Endothelial cell (in vitro differentiated cells): ENCODE measurements at regions not wholly inside any gene's neighbourhood (a gene's known extent, or its start where the extent isn't known, plus 50 kb on each side); places are given as distances from the start of the nearest gene placed in this dataset.

Experiments used
- DNase-seq: peaks from one replicate; pipeline ENCODE4 v3.0.0; 2021; ENCODE audit warnings: low spot score
- H3K27ac Mint-ChIP-seq: one replicate; pipeline ENCODE4 v1.8.0; 2021; ENCODE audit warnings: mixed read lengths, inconsistent platforms; ENCODE audit not compliant: unreplicated experiment
- H3K27me3 Mint-ChIP-seq: one replicate; pipeline ENCODE4 v1.8.0; 2021; ENCODE audit warnings: mild to moderate bottlenecking, moderate library complexity, mixed read lengths, inconsistent platforms; ENCODE audit not compliant: unreplicated experiment
- H3K36me3 Mint-ChIP-seq: one replicate; pipeline ENCODE4 v1.8.0; 2021; ENCODE audit warnings: mild to moderate bottlenecking, low read depth, mixed read lengths, inconsistent platforms; ENCODE audit not compliant: unreplicated experiment
- H3K4me1 Mint-ChIP-seq: one replicate; pipeline ENCODE4 v1.8.0; 2021; ENCODE audit warnings: mild to moderate bottlenecking, mixed read lengths, inconsistent platforms; ENCODE audit not compliant: unreplicated experiment
- H3K4me3 Mint-ChIP-seq: one replicate; pipeline ENCODE4 v1.8.0; 2021; ENCODE audit warnings: mild to moderate bottlenecking, mixed read lengths, inconsistent platforms; ENCODE audit not compliant: unreplicated experiment
- H3K9me3 Mint-ChIP-seq: one replicate; pipeline ENCODE4 v1.8.0; 2021; ENCODE audit warnings: mixed read lengths, inconsistent platforms; ENCODE audit not compliant: unreplicated experiment
- CTCF ChIP-seq: fragments of 200-600 bp; sonication (generic); IDR thresholded peaks from one replicate; pipeline ENCODE4 v1.5.0; 2021; ENCODE audit warnings: antibody characterized with exemption; ENCODE audit not compliant: unreplicated experiment

GRCh38 chr5:126271141-126271540, 152.1 kb upstream of the GRAMD2B start:
- Mint-ChIP-seq H3K27ac (no peak overlapping the region), H3K27me3 (peaks cover 3% of the 10 kb centered on the region), H3K4me3 (no peak overlapping the region), H3K4me1 (no peaks in the 10 kb centered on the region), H3K9me3 (no peaks in the 10 kb centered on the region), H3K36me3 (no peaks in the 10 kb centered on the region)
- TF ChIP-seq CTCF, result no peak
- DNase-seq, result no peak

- no peak for DNase-seq
- Mint-ChIP-seq H3K36me3 (no peaks in the 10 kb centered on the region), H3K9me3 (no peaks in the 10 kb centered on the region), H3K27ac (no peak overlapping the region), H3K4me3 (no peak overlapping the region), H3K27me3 (peaks cover 2% of the 10 kb centered on the region), H3K4me1 (no peaks in the 10 kb centered on the region)
- TF ChIP-seq CTCF, result no peak
These were observed 149.0 kb upstream of the GRAMD2B start for GRCh38 chr5:126274076-126274762.

GRCh38 chr5:126274763-126275125, 148.5 kb upstream of the GRAMD2B start:
- no peak overlapping the region for H3K27ac Mint-ChIP-seq
- H3K4me3 Mint-ChIP-seq, result no peak overlapping the region
- no peak for TF ChIP-seq CTCF
- no peak for DNase-seq
- H3K9me3 Mint-ChIP-seq, result no peaks in the 10 kb centered on the region
- H3K4me1 Mint-ChIP-seq, result no peaks in the 10 kb centered on the region
- H3K27me3 Mint-ChIP-seq, result peaks cover 1% of the 10 kb centered on the region
- H3K36me3 Mint-ChIP-seq, result no peaks in the 10 kb centered on the region

GRCh38 chr5:126277762-126278161, 145.4 kb upstream of the GRAMD2B start:
- Mint-ChIP-seq H3K27ac (no peak overlapping the region), H3K36me3 (no peaks in the 10 kb centered on the region), H3K4me3 (no peak overlapping the region), H3K27me3 (no peaks in the 10 kb centered on the region), H3K4me1 (no peaks in the 10 kb centered on the region), H3K9me3 (no peaks in the 10 kb centered on the region)
- DNase-seq, result no peak
- TF ChIP-seq CTCF, result no peak

- TF ChIP-seq CTCF, result no peak
- H3K27me3 Mint-ChIP-seq, result no peaks in the 10 kb centered on the region
- no peak overlapping the region for H3K27ac Mint-ChIP-seq
- H3K4me3 Mint-ChIP-seq, result no peak overlapping the region
- DNase-seq, result no peak
- H3K36me3 Mint-ChIP-seq, result no peaks in the 10 kb centered on the region
- no peaks in the 10 kb centered on the region for H3K4me1 Mint-ChIP-seq
- no peaks in the 10 kb centered on the region for H3K9me3 Mint-ChIP-seq
These were observed 142.9 kb upstream of the GRAMD2B start for GRCh38 chr5:126280343-126280742.
